AG08396 (cell line): ENCODE measurements at regions not wholly inside any gene's neighbourhood (a gene's known extent, or its start where the extent isn't known, plus 50 kb on each side); places are given as distances from the start of the nearest gene placed in this dataset.

Experiments used
- DNase-seq: peaks from one replicate; pipeline ENCODE4 v3.0.0; 2012; ENCODE audit warnings: low spot score, mixed read lengths

DNA sequence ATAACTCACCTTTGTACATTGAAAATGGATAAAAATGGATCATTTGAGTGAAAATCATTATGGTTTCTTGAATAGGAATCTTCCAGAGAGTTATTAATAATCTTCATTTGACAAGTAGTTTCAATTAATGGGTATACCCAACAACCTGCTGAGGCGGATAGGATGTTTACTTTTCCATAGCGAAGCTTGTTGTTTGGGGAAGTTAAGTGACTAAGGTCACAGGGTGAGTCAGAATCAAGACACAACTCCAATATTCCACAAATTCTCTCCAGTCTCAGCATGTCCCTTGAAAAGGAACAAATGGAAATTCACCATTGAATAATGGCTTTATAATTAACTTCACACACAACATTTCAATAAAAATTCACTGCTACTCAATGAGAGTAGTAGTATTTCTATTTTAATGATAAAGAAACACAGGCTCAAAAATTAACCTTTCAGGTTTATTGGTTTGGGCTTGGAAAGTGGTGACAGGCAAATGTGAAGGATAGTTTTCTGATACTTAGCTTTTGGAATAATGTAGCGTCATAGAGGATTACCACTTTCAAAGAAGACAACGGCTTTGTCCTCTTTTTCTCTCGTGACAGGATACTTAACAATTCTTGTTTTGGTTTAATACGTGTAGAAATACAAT, 211.3 kb downstream of the GPD2 start:
- DNase-seq, result no peak

- no peak for DNase-seq
These were observed 212.3 kb downstream of the GPD2 start for GRCh38 chr2:156648522-156648921.

GRCh38 chr2:156649596-156649995, 213.4 kb downstream of the GPD2 start:
- DNase-seq, result peak; percentile 7

GRCh38 chr2:156652691-156653090, 216.5 kb downstream of the GPD2 start:
- no peak for DNase-seq

DNA sequence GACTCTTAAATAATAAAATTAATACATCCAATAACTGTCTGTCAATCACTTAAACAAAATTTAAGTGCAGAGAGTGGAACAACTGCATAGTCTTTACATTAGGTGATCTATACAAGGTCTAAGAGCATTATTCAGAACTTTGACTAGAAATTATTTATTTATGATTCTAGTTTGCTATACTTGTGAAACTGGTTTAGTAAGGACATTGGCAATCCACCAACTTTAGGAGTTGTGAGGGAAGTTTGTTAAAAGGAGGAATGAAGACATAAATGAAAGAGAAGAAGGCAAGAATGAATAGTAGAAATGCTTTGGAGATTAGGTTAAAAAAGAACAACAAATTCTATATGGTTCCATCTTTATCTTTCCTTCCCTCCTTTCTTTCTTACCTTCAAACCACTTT, 217.5 kb downstream of the GPD2 start:
- no peak for DNase-seq

DNA sequence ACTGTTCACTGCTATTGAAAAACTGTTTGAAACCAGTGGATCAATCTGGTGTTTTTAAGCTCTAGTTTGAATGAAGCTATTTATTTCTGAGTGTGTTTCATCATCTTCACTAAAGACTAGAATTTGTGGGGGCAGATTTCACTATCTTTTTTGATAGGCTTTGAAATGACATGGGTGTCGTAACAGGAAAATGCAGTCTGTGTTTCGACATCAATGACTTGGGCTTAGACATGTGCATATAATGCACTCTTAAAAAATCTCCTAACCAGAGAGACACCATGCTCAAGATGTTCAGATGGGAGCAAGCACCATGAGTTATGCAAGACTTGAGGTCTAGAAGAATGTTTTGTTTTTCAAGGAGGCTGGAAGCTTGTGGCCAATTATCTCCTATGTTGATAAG, 221.6 kb downstream of the GPD2 start:
- DNase-seq, result no peak

DNA sequence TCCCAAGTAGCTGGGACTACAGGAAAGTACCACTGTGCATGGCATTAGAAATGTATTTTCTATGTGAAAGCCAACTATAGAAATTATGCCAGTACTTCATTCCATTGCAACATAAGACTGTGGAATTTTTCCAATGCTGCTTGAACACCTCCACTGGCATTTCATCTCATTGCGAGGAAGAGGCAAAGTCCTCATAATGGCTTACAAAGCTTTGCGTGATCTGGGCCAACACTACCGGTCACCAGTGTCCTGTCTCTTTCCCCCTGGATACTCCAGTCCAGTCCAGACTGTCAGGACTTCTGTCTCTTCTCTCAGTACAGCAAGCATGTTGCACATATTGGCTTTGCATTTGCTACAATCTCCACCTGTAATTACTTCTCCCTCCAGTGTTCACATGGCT, 223.5 kb downstream of the GPD2 start:
- DNase-seq, result no peak

DNA sequence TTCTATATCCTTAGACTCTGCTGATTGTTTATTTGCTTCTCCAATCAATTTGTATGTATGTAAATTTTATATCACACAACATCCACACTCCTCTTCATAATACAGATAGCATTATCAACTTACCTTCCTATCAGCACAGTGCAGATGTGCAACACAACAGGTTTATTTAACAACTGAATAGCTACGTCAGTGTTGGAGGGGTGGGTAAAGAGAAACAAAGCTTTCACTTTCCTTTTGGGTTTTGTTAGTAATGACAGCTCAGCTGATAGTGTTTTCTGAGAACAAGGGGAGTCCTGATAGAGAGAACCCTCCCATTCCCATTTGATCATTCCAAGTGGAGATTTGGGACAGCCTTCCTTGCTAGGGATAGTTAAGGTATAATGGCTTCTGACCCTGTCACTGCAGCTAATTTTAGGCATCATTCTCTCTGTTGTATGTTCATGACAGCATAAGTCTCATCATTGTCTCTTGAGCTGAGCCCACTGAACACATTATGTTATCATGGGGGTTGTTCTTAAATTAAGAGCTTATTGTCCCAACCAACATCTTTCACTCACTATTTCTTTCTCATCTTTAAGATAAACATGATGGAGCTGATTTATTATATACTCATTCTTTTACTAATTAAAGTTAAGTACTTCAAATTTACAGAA, 227.7 kb downstream of the GPD2 start:
- DNase-seq, result no peak

DNA sequence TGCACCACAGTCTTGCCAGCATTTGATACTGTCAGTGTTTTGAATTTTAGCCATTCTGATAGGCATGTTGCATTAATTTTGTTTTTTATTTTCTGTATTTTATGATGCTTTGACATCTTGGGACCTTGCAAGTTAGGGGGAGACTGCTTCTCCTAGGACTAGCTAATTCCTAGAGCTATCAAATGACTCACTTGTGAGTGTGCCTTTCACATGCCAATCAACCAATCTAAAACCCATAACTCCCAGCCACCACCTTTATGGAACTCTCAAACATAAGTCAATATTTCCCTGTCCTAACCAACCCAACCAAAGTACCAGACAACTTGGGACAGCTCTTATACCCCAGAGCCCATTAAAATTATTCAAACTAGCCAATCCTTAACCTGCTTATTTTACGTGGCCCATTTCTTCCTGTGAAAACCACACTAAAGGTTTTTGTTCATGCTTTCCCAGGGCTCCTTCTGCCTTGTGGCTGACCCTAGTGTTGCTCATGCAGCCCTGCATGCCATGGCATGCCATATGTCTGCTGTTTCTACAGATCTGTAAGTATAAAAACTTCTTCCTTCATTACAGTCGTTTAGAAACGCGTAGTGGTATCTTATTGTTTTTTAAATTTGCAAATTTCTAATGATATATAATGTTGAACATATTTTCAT, 230.1 kb downstream of the GPD2 start:
- DNase-seq, result no peak

- DNase-seq, result no peak
These were observed 233.9 kb downstream of the GPD2 start for GRCh38 chr2:156670104-156670503.

- DNase-seq, result no peak
These were observed 235.7 kb downstream of the GPD2 start for GRCh38 chr2:156671706-156672361.

DNA sequence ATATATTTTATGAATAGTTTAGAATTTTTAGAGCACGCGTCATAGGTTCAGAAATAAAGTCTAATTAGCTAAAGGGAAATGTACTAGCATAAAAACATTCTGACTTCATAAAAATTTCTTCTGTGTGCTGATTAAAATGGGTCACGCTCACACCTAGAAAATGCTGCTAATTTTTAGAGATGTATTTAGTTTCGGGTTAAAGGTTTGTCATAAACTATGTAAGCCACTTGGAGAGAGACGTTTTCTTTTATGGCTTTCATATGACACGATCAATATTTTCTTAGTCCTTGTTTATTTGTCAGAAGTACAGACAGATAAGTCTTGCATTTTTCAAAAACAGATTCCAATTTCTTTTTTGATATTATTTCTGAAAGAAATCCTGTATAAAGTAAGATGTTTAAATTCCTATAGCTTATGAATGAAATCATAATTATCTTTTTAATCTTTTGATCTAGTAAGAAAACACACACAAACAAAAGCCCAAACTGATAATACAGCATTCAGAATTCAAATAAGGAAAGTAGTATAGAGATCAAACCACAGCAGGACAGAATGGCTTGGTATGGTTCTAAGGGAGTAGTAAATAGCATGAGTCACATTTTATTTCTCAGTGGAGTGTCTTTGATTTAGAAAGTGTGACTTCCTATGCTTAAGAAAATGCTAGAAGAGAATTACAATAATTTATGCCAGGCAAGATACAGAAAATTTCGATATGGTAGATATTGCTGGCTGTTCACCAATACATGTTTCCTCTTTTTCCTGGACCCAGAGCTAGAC, 236.6 kb downstream of the GPD2 start:
- DNase-seq, result no peak

DNA sequence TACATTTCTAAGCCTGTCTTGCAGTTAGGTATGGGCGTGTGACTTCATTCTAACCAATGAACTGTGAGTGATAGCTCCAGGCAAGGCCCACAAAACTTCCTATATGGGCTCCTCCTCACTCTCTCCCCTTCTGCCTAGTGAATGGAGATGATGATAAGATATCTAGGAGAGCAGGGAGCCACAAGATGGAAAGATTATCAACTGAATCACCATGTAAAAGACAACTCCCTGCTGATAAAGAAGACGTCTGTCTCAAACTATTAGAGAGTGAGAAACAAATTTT, 237.1 kb downstream of the GPD2 start:
- no peak for DNase-seq

GRCh38 chr2:156673981-156674380, 237.8 kb downstream of the GPD2 start:
- no peak for DNase-seq

- no peak for DNase-seq
These were observed 239.7 kb downstream of the GPD2 start for GRCh38 chr2:156675896-156676295.

GRCh38 chr2:156679820-156680219, 243.6 kb downstream of the GPD2 start:
- DNase-seq, result no peak

GRCh38 chr2:156680266-156680665, 244.1 kb downstream of the GPD2 start:
- no peak for DNase-seq

GRCh38 chr2:156687126-156687525, 250.9 kb downstream of the GPD2 start:
- DNase-seq, result no peak

DNA sequence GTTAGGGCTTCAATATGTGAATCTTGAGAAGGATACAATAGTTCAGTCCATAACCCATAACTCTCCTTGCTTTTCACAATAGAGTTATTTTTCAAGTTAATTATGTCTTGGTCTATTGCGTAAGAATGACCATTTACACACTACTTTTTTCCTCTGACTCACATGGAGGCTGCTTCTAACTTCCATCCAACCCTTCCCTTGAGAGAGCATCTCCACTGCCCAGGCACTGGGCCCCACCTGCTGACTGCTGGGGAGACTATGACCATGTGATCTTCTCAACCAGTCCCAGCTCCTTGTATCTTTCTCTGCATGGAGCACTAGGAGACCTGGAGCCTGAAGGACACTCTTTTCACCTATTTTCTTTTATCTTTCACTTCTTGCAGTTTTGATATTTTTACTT, 251.5 kb downstream of the GPD2 start:
- no peak for DNase-seq

DNA sequence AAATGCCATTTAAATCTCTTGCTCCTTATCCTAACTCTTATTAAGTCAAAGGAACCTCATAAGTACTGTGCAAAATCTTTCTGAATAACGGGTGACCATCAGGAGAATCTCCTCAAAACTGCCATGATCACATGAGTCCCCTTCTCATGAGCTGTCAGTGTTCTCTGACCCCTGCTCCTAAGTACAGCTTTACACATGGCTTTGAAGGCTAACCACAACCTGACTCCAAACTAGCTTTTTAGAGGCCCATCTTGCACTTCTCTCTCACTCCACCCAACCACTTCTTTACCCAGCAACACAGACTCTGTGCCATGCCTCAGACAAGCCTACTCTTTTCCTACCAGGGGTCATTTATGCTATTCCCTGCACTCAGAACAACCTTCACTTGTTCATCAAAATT, 253.8 kb downstream of the GPD2 start:
- no peak for DNase-seq

DNA sequence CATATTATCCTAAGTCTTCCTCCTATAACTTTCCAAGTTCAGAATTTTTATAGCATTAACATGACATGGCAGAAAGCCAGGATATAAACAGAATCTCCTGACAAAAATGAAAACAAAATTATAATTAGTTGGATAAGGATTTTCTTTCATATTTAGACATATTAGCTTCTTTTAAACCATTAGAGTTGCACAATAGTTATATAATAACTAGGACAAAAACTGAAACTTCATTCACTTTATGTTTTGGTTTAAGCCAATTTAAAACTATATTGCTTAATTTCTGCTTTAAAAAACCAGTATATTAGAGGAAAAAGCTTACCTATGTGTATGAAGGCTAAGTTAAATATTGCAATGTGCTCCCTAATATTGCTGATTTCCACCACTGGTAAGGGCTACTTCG, 254.8 kb downstream of the GPD2 start:
- no peak for DNase-seq

DNA sequence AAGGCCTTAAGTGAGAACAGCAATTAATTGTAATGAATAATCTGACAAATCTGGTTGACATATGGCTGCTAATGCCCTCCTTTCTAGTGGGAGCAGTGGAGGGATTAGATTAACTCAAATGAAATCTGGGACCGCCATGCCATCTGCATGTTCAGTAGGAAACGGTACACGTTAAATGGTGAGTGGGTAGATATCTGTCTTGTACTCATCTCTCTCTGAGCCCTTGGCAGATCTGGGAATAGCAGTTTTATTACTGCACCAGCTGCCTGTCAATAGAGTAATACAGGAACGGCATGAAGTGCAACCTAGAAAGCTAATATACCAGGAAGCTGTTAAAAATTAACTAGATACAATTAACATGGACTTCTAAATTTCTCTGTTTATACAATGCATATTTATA, 258.8 kb downstream of the GPD2 start:
- DNase-seq, result no peak

DNA sequence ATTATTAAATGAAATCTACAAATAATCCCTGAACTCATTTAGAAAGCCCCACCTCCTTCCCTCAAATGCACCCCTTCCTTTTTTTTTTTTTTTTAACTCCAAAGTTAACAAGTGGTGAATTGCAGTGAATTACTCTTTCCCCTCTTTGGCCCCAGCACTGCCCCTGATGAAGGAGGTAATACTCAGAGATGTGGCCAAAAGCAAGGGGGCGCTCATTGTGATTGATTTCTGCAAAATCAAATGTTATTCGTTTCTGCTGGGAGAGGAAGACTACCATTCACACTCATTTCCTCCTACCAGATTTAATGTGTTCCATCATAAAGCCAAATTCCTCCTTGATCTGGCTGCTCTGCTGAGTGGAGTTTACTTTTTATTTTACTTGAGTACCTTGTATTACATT, 259.4 kb downstream of the GPD2 start:
- DNase-seq, result no peak
